ENCODE measurements at regions not wholly inside any gene's neighbourhood (a gene's known extent, or its start where the extent isn't known, plus 50 kb on each side); places are given as distances from the start of the nearest gene placed in this dataset.

DNA sequence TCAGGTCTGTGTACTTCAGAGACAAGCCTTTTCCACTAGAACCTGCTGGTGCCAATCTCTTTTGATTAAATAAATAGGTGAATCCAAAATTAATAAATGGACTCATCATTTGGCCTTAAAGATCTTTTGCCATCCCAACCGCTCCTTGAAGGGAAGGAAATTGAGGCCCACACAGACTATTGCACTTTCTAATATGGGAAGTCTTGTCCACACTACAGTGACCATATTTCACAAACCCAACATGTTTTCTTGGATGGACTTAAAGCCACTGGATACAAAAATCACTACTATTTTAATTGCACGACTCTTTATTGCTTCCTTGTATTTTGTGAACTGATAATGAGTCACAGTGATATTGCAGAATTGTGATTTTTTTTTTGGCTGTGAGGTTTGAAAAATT, 135.0 kb downstream of the DIRAS2 start:
- no peak for DNase-seq (ENCODE audit: low read depth)
- TF ChIP-seq, protein P1, sequence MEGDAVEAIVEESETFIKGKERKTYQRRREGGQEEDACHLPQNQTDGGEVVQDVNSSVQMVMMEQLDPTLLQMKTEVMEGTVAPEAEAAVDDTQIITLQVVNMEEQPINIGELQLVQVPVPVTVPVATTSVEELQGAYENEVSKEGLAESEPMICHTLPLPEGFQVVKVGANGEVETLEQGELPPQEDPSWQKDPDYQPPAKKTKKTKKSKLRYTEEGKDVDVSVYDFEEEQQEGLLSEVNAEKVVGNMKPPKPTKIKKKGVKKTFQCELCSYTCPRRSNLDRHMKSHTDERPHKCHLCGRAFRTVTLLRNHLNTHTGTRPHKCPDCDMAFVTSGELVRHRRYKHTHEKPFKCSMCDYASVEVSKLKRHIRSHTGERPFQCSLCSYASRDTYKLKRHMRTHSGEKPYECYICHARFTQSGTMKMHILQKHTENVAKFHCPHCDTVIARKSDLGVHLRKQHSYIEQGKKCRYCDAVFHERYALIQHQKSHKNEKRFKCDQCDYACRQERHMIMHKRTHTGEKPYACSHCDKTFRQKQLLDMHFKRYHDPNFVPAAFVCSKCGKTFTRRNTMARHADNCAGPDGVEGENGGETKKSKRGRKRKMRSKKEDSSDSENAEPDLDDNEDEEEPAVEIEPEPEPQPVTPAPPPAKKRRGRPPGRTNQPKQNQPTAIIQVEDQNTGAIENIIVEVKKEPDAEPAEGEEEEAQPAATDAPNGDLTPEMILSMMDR (IDR thresholded peaks at IDR 0.05; ENCODE audit: control insufficient read depth, extremely low read depth, insufficient read depth) = no peak
- no peak overlapping the region for H3K4me3 ChIP-seq (ENCODE audit: low read depth, low read length)

DNA sequence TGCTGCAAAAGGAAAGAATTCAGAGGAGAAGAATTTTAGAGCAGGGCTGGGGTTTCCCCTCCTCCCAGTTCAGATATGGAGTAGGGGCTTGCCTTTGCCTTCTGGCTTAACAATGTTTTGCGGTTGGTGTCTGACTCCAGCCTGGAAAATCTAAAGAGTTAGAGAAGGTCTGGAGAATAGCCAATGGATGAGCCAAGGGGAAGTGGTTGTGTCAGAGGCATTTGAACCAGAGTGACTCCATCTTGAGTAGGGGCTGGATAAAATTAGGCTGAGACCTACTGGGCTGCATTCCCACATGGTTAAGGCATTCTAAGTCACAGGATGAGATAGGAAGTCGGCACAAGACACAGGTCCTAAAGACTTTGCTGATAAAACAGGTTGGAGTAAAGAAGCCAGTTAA, 133.7 kb downstream of the DIRAS2 start:
- TF ChIP-seq, protein P1 (IDR thresholded peaks at IDR 0.05; ENCODE audit: control insufficient read depth, extremely low read depth, insufficient read depth) = no peak
- no peak overlapping the region for H3K4me3 ChIP-seq (ENCODE audit: low read depth, low read length)
- no peak for DNase-seq (ENCODE audit: low read depth)

DNA sequence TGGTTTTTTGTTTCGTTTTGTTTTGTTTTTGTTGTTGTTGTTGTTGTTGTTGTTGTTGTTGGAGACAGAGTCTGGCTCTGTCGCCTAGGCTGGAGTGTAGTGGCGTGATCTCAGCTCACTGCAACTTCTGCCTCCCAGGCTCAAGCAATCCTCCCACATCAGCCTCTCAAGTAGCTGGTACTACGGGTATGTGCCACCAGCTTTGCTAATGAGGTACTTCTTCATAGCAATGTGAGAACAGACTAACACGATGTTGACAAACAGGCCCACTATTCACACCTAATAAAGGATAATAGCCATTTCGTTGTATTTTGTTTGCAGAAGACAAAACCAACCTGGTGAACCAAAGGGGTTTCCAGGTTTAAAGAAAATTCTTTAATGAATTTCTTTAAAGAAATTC, 130.9 kb downstream of the DIRAS2 start:
- no peak overlapping the region for H3K4me3 ChIP-seq (ENCODE audit: low read depth, low read length)
- TF ChIP-seq, protein P1 (IDR thresholded peaks at IDR 0.05; ENCODE audit: control insufficient read depth, extremely low read depth, insufficient read depth) = no peak
- DNase-seq (ENCODE audit: low read depth) = no peak

DNA sequence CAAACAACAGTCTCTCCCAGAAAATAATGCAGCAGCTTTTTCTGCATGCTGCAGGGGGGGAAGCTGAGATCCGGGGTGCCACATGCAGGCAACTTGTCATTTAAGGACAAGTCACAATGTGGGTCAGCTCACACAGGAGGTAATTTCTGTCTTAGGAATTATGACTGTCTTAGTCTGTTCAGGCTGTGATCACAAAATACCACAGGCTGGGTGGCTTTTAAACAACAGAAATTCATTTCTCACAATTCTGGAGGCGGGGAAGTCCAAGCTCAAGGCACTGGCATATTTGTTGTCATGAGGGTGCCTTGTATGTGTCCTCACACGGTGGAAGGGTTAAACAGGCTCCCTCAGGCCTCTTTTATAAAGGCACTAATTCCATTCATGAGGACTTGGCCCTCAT, 127.7 kb downstream of the DIRAS2 start:
- no peak overlapping the region for H3K4me3 ChIP-seq (ENCODE audit: low read depth, low read length)
- TF ChIP-seq, protein P1 (IDR thresholded peaks at IDR 0.05; ENCODE audit: control insufficient read depth, extremely low read depth, insufficient read depth) = no peak
- no peak for DNase-seq (ENCODE audit: low read depth)

DNA sequence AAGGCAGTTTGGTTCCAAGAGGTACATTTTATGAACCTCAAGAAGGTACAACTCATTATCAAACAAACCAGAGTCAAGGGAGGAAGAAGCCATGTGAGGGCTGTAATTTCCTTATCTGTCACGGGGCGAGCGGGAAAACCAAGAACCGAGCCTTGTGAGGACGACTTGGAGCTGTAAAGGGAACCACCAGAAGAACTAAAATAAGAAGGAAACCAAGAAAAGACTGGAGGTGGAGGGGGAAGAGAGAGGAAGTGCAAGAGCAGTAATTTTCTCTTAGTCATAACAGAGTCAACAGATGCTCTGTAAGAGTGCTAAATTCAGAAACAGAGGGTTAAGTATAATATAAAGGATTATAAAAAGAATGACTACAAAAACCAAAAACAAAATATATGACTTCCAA, 127.1 kb downstream of the DIRAS2 start:
- DNase-seq (ENCODE audit: low read depth) = no peak
- TF ChIP-seq, protein P1 (IDR thresholded peaks at IDR 0.05; ENCODE audit: control insufficient read depth, extremely low read depth, insufficient read depth) = no peak
- H3K4me3 ChIP-seq (ENCODE audit: low read depth, low read length) = no peak overlapping the region

DNA sequence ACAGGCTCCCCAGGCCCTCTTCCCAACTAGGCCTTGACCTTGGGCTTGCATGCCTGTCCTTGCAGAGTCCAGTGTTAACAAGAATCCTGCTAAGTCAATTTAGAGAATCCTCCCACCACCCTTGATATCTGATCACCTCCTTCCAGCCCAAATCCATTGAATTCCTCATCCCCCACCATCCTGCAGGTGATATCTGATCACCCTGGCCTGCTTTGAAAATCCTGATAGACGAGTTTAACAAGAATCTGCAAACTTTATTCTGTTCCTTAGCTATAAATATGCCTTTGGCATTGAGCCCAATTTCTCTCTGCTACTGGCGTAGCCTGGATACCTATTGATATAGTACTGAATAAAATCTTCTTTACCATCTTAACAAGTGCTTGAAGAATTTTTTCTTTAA, 125.5 kb downstream of the DIRAS2 start:
- H3K4me3 ChIP-seq (ENCODE audit: low read depth, low read length) = no peak overlapping the region
- peak; percentile 82 for DNase-seq (ENCODE audit: low read depth)
- TF ChIP-seq, protein P1 (IDR thresholded peaks at IDR 0.05; ENCODE audit: control insufficient read depth, extremely low read depth, insufficient read depth) = no peak

DNA sequence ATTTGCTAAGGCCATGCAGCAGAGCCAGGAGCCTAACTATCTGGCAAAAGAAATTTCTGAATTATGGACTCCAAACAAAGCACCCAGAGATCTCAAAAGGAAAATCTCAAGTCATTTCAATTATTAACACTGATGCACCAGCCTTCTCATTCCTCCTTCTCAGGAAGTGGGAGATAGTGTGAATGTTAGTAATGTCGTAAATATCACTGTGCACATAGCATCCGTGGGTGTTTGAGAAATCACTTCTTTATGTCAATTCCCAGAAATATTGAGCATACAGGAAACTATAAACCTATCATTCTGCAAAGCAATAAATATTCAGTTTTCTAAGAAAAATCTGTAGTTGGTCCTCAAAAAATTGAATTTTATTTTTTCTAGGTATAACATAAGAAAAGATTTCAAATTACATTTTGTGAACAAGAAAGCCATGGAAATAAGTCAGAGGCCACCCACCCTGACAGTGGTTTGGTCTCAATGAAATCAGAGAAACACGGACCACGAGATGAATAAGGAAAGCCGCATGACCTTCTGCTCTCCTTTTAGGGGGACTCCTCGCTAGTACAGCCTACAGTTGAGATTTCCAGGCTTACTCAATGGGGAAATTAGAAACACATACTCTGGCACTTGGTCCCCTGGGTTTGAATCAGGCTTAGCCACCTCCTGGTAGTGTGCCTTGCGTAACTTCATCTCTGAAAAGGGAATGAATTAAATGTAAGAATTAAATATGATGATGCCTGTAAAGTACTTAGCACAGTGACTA, 120.6 kb downstream of the DIRAS2 start:
- TF ChIP-seq, protein P1 (IDR thresholded peaks at IDR 0.05; ENCODE audit: control insufficient read depth, extremely low read depth, insufficient read depth) = no peak
- DNase-seq (ENCODE audit: low read depth) = no peak
- no peak overlapping the region for H3K4me3 ChIP-seq (ENCODE audit: low read depth, low read length)
